GM12878 (cell line): ENCODE measurements at regions not wholly inside any gene's neighbourhood (a gene's known extent, or its start where the extent isn't known, plus 50 kb on each side); places are given as distances from the start of the nearest gene placed in this dataset.

ENCODE experiments used
- ATAC-seq: fragments of 200-7000 bp; cut with Tn5 transposase; 3 replicates; pipeline ENCODE4 v1.9.1; 2020; ENCODE audit warnings: mild to moderate bottlenecking, moderate library complexity
- BruUV-seq: library from RNA; stranded (reverse); fragments of 400-500 nt; replicated peaks from 2 replicates; lab custom pipeline; 2021; lab: Mats Ljungman, UMichigan
- CTCF ChIA-PET: fragments of 300-600 bp; sonication (Branson Sonifier 250); formaldehyde crosslinking; extraction: SDS; loops from one replicate; lab custom pipeline; 2021; ENCODE audit warnings: inconsistent platforms; lab: Yijun Ruan, JAX
- POLR2A ChIA-PET: fragments of 350-600 bp; formaldehyde crosslinking; extraction: SDS; loops from one replicate; lab custom pipeline; 2021; ENCODE audit warnings: inconsistent platforms; lab: Charles Lee
- RAD21 ChIA-PET: fragments of 300-600 bp; sonication (Branson Sonifier 250); formaldehyde crosslinking; loops from one replicate; lab custom pipeline; 2023; ENCODE audit warnings: antibody characterized with exemption; ENCODE audit not compliant: unreplicated experiment; lab: Charles Lee
- SMC1A ChIA-PET: fragments of 300-600 bp; sonication (Branson Sonifier 250); formaldehyde crosslinking; loops from one replicate; lab custom pipeline; 2023; ENCODE audit not compliant: unreplicated experiment, uncharacterized antibody; lab: Charles Lee
- DNase-seq: peaks from one replicate; pipeline ENCODE4 v3.0.0-alpha.2; 2011; ENCODE audit warnings: low read depth, low spot score
- FAIRE-seq: peaks from 3 replicates; lab custom pipeline; 2011; peaks lifted over from hg19 to GRCh38; lab: Jason Lieb, UNC
- H2AFZ ChIP-seq: 2 replicates; pipeline ENCODE4 v1.6.0; 2011; ENCODE audit warnings: low read depth, low read length, control low read depth; ENCODE audit not compliant: control insufficient read depth
- H3K27ac ChIP-seq: 2 replicates; pipeline ENCODE4 v1.5.1; 2011; ENCODE audit warnings: control low read depth; ENCODE audit not compliant: control insufficient read depth, insufficient read depth
- H3K27me3 ChIP-seq, 2 experiments: replicated peaks in 1 of 2; 2 replicates each; pipeline versions ENCODE4 v1.6.0 to v1.6.1; 2011; ENCODE audit warnings: low read length in 1 of 2; ENCODE audit not compliant: control insufficient read depth in 2 of 2, insufficient read depth in 2 of 2
- H3K36me3 ChIP-seq, 2 experiments: 2 replicates each; pipeline ENCODE4 v1.5.1; 2011; ENCODE audit warnings: low read length in 1 of 2; ENCODE audit not compliant: control insufficient read depth in 2 of 2, insufficient read depth in 2 of 2
- H3K4me1 ChIP-seq: 2 replicates; pipeline ENCODE4 v1.6.1; 2011; ENCODE audit warnings: mild to moderate bottlenecking, low read length, moderate library complexity, mixed read lengths; ENCODE audit not compliant: control insufficient read depth, insufficient read depth
- H3K4me2 ChIP-seq: 2 replicates; pipeline ENCODE4 v1.6.0; 2011; ENCODE audit warnings: control low read depth; ENCODE audit not compliant: control insufficient read depth, insufficient read depth
- H3K4me3 ChIP-seq: fragments of 200-600 bp; sonication (generic); 2 replicates; pipeline ENCODE4 v1.5.1; 2016
- H3K79me2 ChIP-seq: 2 replicates; pipeline ENCODE4 v1.6.0; 2011; ENCODE audit warnings: low read length; ENCODE audit not compliant: control insufficient read depth, insufficient read depth
- H3K9ac ChIP-seq: 2 replicates; pipeline ENCODE4 v1.8.0; 2011; ENCODE audit warnings: low read length, control low read depth, mixed read lengths; ENCODE audit not compliant: control insufficient read depth, insufficient read depth
- H3K9me3 ChIP-seq: replicated peaks from 3 replicates; pipeline ENCODE4 v1.5.1; 2011; ENCODE audit warnings: mild to moderate bottlenecking, low read length; ENCODE audit not compliant: control insufficient read depth, insufficient read depth
- H4K20me1 ChIP-seq: 2 replicates; pipeline ENCODE4 v1.6.0; 2011; ENCODE audit not compliant: control insufficient read depth, insufficient read depth
- CREM ChIP-seq: IDR thresholded peaks from 2 replicates; pipeline ENCODE4 v1.6.1; 2014; ENCODE audit warnings: antibody characterized with exemption, low read depth
- CTCF ChIP-seq, 3 experiments: IDR thresholded peaks in 2 of 3; conservative IDR thresholded peaks in 1 of 3; 2 replicates each; pipeline ENCODE4 v1.5.1; 2011; ENCODE audit warnings: low read depth in 3 of 3, low read length in 3 of 3, mild to moderate bottlenecking in 3 of 3, control low read depth in 2 of 3, moderate library complexity in 2 of 3, inconsistent platforms in 1 of 3, mixed read lengths in 1 of 3; ENCODE audit not compliant: control insufficient read depth in 2 of 3, insufficient read depth in 1 of 3; ENCODE audit errors: extremely low read depth in 1 of 3
- DPF2 ChIP-seq: fragments of 450-650 bp; IDR thresholded peaks from 2 replicates; pipeline ENCODE4 v1.6.1; 2017; ENCODE audit warnings: mild to moderate bottlenecking
- GABPA ChIP-seq: IDR thresholded peaks from 2 replicates; pipeline ENCODE4 v1.6.1; 2014; ENCODE audit warnings: antibody characterized with exemption, low read depth, mild to moderate bottlenecking, inconsistent platforms
- MAX ChIP-seq: IDR thresholded peaks from 2 replicates; pipeline ENCODE4 v1.6.1; 2012; ENCODE audit warnings: low read depth, low read length, improper control_type of control experiment
- PML ChIP-seq: IDR thresholded peaks from 2 replicates; pipeline ENCODE4 v1.6.1; 2012; ENCODE audit warnings: low read length, inconsistent platforms
- RAD21 ChIP-seq: IDR thresholded peaks from 2 replicates; pipeline ENCODE4 v1.6.1; 2011; ENCODE audit warnings: mild to moderate bottlenecking, low read depth, low read length, moderate library complexity; ENCODE audit not compliant: insufficient read depth
- WGBS: methylation state at CpG from one replicate; pipeline ENCODE4 v1.1.6; 2016; ENCODE audit warnings: low lambda C conversion rate; ENCODE audit not compliant: insufficient replicate concordance, insufficient coverage; ENCODE audit errors: missing lambda C conversion rate; 5-methylcytosine and 5-hydroxymethylcytosine counted together
- in situ Hi-C: fragments of 300-500 bp; cut with MboI; formaldehyde crosslinking; loops from 9 replicates; pipeline ENCODE4 v1.14.3; 2018; ENCODE audit warnings: mixed read lengths
- intact Hi-C: fragments of 100-400 bp; cut with micrococcal nuclease; formaldehyde crosslinking; loops from one replicate; pipeline ENCODE4 v1.14.2; 2022; ENCODE audit not compliant: unreplicated experiment

GRCh38 chr10:128530301-128530700 lies 404.1 kb upstream of the MKI67 start:
- BruUV-seq: no TSS peak
- no peaks in the 10 kb centered on the region for H3K9me3 ChIP-seq
- H3K27me3 ChIP-seq: peaks cover 0 to 3% of the 10 kb centered on the region in 2 experiments; a peak in 2 of 4 replicates
- ChIA-PET CTCF (no interaction called here), SMC1A (no interaction called here), POLR2A (no interaction called here)
- no peak for FAIRE-seq
- H3K4me2 ChIP-seq: no peak overlapping the region
- DNase-seq: no peak
- H3K4me3 ChIP-seq: no peak overlapping the region
- no peak overlapping the region for H3K9ac ChIP-seq
- no peak overlapping the region for H2AFZ ChIP-seq
- no peaks in the 10 kb centered on the region for H3K79me2 ChIP-seq
- no peaks in the 10 kb centered on the region for H3K4me1 ChIP-seq
- in situ Hi-C loops: no loop called here
- H3K36me3 ChIP-seq: no peaks in the 10 kb centered on the region
- intact Hi-C loops: loop anchor here (5.0 to 10.0 kb wide), 2 partner anchors 196 to 268 kb away; no protein-coding TSS in a partner anchor
- TF ChIP-seq RAD21 (peak; percentile 27; the same call in 1 of the 2 replicates), GABPA (no peak), PML (no peak), CTCF (IDR thresholded peaks at IDR 0.05 in 2 of 3, conservative IDR thresholded peaks at IDR 0.05 in 1 of 3; ENCODE audit: control insufficient read depth in 2 of 3, extremely low read depth in 1 of 3, insufficient read depth in 1 of 3, low read depth in 3 of 3, low read length in 3 of 3) (peak; percentile 24 to 45 (median 43); a peak in 4 of 6 replicates), CREM (no peak), DPF2 (no peak), MAX (no peak)
- TF ChIP-seq, all 136 proteins: peak for 2
- no peak overlapping the region for H3K27ac ChIP-seq
- H4K20me1 ChIP-seq: no peaks in the 10 kb centered on the region
- no peak for ATAC-seq
- RAD21 ChIA-PET: no interaction called here
- 24% methylated on average over 5 of the region's 5 CpGs for WGBS
